Glomerular endothelial cell (primary cell): ENCODE measurements at regions not wholly inside any gene's neighbourhood (a gene's known extent, or its start where the extent isn't known, plus 50 kb on each side); places are given as distances from the start of the nearest gene placed in this dataset.
"Not testable (repeated sequence)": the region's sequence is repeated elsewhere in the genome, so short reads cannot be mapped to it uniquely, and the experiment has no call there.

ENCODE experiments used
- DNase-seq: peaks from one replicate; pipeline ENCODE4 v3.0.0-alpha.2; 2011; ENCODE audit warnings: low read depth, low spot score; ENCODE audit errors: extremely low read depth

DNA sequence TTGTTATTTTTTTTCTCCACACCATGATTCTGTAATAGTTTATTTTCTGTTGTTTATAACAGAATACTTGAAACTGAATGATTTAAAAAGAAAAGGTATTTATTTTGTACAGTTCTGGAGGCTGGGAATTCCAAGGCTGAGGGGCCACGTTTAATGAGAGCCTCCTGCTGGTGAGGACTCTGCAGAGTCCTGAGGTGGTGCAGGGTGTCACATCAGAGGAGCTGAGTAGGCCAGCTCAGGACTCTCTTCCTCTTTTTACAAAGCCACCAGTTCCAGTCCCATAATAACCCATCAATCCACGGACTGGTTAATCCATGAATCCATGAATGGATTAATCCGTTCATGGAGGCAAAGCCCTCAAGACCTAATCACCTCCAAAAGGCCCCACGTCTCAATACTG, 71.6 kb downstream of the TFAP2A start:
- DNase-seq = no peak

GRCh38 chr6:10341605-10342004, 73.3 kb downstream of the TFAP2A start:
- no peak for DNase-seq

DNA sequence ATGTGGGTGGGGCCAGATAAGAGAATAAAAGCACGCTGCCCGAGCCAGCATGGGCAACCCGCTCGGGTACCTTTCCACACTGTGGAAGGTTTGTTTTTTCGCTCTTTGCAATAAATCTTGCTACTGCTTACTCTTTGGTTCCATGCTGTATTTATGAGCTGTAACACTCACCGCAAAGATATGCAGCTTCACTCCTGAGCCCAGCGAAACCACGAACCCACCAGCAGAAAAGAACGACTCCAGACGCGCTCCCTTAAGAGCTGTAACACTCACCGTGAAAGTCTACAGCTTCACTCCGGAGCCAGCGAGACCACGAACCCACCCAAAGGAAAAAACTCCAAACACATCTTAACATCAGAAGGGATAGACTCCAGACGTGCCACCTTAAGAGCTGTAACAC, 76.7 kb downstream of the TFAP2A start:
- DNase-seq = no peak

DNA sequence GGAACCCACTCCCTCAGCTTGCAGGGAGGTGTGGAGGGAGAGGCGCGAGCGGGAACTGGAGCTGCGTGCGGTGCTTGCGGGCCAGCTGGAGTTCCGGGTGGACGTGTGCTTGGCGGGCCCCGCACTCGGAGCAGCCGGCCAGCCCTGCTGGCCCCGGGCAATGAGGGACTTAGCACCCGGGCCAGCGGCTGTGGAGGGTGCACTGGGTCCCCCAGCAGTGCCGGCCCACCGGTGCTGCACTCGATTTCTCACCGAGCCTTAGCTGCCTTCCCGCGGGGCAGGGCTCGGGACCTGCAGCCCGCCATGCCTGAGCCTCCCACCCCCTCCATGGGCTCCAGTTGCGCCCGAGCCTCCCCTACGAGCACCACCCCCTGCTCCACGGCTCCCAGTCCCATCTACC, 77.5 kb downstream of the TFAP2A start:
- DNase-seq = not testable (repeated sequence)

- no peak for DNase-seq
These were observed 82.8 kb downstream of the TFAP2A start for GRCh38 chr6:10332111-10332510.

DNA sequence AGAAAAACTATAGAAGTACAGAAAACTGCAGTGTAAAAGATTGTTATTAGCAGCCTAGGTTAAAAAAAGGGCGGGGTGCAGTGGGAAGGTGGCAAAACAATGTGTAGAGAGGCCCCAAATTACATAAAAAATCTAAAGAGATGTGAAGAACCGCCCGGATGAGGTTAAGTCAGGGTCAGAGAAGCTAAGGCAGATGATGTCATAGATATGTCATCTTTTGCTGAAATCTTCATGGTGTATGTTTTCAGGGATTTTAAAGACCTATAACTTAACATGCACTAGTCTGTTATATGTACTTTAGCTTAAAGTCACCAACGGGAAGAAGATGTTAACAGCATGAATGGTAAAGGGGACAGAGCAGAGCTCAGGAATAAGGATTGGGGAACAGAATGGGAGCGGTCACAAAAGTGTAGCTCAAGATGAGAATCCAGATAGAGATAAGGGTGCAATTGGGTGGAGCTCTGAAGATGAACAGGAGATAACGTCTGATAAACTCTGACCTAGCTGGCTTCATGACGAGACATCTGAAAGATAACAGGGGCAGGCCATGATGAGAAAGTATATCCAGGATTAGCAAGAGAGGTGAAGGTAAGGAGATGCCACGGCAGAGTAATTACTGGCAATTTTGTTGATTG, 83.4 kb downstream of the TFAP2A start:
- no peak for DNase-seq

DNA sequence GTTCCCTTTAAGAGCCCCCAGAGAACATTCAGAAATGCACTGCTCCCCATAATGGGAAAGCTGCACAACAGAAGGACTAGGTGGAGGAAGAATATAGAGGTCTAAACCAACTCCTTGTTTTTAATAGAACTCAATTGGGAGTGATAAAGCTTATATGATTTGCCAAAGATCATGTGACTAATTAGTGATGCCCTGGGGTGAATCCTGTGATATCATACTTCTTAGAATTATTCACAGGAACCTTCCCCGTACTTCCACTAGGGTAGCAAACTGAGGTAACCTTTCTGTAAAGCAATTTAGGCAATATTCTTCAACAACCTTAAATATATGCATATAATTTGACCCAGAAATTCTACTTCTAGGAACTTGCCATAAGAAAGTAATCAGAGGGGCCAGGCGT, 84.4 kb downstream of the TFAP2A start:
- DNase-seq = no peak

- no peak for DNase-seq
These were observed 91.9 kb downstream of the TFAP2A start for GRCh38 chr6:10323018-10323417.

GRCh38 chr6:10320291-10320690, 94.6 kb downstream of the TFAP2A start:
- no peak for DNase-seq

GRCh38 chr6:10316373-10316721, 98.5 kb downstream of the TFAP2A start:
- DNase-seq = no peak

GRCh38 chr6:10315658-10316372, 99.1 kb downstream of the TFAP2A start:
- no peak for DNase-seq

DNA sequence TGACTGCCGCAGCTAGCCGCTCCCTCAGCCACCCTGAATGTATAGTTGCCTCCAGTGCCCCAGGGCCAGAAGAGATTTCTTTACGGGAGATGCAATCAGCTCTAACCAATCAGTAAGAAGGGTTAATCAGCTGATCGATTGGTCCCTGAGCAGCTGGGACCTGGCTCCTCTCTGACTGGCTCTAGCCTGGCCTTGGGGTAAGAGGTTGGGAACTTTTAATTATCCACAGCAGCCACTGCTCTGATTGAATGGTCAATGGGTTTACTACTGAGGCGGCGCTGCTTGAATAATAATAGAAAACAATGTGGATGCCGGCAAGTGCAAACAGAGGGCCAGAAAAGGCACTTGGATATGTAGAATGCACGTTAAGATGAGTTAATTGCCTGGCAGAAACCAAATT, 99.8 kb downstream of the TFAP2A start:
- DNase-seq = no peak

GRCh38 chr6:10314163-10314955, 100.5 kb downstream of the TFAP2A start:
- DNase-seq = no peak

- no peak for DNase-seq
These were observed 101.1 kb downstream of the TFAP2A start for GRCh38 chr6:10313799-10314162.

DNA sequence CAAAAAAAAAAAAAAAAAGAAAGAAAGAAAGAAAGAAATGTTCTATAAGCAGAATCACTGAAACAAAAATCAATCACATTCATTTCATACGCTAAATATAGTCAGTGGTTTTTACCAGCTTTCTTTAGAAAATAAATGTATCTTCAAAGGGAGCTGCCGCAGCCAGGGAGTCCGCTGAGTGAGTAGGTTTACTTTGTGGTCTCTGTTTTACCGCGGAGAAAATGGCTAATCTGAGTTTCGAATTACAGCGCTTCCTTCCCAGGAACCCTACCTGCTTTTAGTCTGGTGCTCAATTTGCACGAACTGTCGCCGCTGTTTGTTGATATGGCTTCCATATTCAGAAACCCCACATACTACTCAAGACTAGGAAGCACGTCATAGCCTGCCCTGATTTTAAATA, 102.4 kb downstream of the TFAP2A start:
- no peak for DNase-seq

DNA sequence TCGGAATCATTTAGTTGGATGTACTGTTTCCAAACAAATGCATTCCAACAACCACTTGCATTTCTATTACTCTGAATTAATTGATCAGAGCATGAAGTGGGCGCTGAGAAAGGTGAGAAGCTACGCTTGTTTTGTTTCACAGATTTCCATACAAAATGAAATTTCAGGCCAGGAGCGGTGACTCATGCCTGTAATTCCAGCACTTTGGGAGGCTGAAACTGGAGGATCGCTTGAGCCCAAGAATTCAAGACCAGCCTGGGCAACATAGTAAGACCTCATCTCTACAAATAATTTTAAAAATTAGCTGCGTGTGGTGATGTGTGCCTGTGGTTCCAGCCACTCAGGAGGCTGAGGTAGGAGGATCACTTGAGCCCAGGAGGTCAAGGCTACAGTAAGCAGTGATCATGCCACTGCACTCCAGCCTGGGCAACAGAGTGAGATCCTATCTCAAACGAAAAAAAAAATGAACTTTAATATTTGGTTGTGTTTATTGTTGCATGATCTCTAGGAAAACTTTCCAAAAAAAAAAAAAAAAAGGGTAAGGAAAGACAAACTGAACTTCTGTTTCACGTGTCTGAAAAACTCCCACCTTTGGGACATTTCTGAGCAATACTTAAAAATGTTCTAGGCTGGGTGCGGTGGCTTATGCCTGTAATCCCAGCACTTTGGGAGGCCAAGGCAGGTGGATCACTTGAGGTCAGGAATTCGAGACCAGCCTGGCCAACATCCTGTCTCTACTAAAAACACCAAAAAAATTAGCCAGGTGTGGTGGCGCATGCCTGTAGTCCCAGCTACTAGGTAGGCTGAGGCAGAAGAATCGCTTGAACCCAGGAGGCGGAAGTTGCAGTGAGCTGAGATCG, 103.1 kb downstream of the TFAP2A start:
- DNase-seq = not testable (repeated sequence)

GRCh38 chr6:10310826-10311225, 104.0 kb downstream of the TFAP2A start:
- no peak for DNase-seq

DNA sequence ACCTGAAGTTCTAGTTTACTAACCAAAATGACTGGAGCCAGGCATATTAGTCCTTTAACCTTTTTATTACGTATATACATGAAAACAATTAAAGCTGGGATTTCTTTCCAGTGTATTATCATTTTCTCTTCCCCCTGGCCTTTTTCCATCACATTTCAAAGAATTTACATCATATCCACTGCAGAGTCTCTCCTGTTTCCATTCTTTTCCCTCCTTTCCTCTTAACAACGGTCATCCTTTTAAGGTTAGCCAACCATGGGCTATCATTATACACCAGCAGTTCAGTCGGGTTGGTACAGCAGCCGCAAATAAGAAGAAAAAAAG, 104.6 kb downstream of the TFAP2A start:
- no peak for DNase-seq

DNA sequence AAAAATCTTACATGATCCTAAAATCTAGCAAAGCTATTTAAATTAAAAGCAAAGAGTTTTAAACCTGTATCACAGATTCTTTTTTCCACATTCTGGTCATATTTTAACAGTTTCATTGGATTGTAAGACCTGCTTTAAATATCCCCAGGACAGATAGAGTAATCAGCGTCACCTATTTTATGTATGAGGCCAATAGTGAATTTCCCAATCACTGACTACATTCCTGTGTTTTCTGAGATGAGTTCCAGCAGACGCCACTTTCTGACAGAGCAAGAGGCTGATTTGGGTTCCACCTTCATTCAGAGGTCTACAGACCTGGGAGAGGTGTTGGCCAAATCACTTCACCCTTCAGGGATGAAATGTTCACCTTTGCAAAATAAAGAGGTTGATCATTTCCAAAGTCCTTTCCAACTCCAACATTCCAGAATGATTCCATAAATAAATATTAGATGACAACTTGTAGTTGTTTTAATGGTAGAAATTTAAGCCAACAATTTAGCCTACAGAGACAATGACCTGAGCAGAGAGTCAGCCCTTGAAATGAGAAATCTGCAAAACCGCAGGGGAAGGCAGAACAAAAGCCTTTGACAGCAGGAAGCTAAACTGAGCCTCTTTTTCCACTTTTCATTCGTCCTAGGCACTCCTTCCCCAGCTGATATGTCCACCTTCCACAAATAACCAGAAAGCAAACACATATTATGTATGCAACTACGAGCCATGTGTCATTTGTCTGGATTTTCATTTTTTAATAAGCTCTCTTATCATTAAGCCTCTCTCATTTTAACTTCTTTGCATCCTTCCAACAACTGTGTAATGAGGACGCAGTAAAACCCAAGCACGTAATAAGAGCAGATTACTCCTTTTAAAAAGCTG, 105.2 kb downstream of the TFAP2A start:
- no peak for DNase-seq

DNA sequence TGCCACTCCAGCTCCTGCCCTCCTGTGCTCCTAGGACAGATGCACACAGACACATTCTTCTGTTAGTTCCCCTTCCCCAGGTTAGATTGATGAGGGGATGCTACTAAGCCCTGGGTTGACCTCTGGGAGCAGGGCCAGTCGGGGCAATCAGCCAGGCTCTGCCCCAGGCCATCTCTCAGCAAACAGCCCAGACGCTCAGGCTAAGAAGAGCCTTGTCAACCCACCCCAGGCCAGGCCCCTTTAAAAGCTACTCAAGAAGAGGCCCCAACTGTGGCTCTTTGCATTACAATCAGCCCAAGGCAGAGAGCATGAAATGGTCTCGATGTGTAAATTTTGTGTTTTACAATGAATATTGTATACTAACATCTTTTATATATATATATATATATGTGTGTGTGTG, 107.4 kb downstream of the TFAP2A start:
- no peak for DNase-seq
